ENCODE measurements at regions not wholly inside any gene's neighbourhood (a gene's known extent, or its start where the extent isn't known, plus 50 kb on each side); places are given as distances from the start of the nearest gene placed in this dataset.

GRCh38 chr12:4833053-4833452 is 76.7 kb upstream of the KCNA1 start:
- TF ChIP-seq, protein P1, sequence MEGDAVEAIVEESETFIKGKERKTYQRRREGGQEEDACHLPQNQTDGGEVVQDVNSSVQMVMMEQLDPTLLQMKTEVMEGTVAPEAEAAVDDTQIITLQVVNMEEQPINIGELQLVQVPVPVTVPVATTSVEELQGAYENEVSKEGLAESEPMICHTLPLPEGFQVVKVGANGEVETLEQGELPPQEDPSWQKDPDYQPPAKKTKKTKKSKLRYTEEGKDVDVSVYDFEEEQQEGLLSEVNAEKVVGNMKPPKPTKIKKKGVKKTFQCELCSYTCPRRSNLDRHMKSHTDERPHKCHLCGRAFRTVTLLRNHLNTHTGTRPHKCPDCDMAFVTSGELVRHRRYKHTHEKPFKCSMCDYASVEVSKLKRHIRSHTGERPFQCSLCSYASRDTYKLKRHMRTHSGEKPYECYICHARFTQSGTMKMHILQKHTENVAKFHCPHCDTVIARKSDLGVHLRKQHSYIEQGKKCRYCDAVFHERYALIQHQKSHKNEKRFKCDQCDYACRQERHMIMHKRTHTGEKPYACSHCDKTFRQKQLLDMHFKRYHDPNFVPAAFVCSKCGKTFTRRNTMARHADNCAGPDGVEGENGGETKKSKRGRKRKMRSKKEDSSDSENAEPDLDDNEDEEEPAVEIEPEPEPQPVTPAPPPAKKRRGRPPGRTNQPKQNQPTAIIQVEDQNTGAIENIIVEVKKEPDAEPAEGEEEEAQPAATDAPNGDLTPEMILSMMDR (IDR thresholded peaks at IDR 0.05): no peak
- no peak for TF ChIP-seq EZH2 (IDR thresholded peaks at IDR 0.05; ENCODE audit: borderline replicate concordance, insufficient read depth, low read depth, low read length, poor library complexity, severe bottlenecking)

Measured in B cell (primary cell).